H1 (cell line): ENCODE measurements at regions not wholly inside any gene's neighbourhood (a gene's known extent, or its start where the extent isn't known, plus 50 kb on each side); places are given as distances from the start of the nearest gene placed in this dataset.

Experiments
- CTCF ChIA-PET: fragments of 300-600 bp; sonication (Branson Sonifier 250); formaldehyde crosslinking; loops from one replicate; lab custom pipeline; 2021; ENCODE audit not compliant: partially characterized antibody; lab: Charles Lee
- POLR2A ChIA-PET: fragments of 300-600 bp; sonication (Branson Sonifier 250); formaldehyde crosslinking; loops from one replicate; lab custom pipeline; 2021; ENCODE audit warnings: inconsistent platforms; ENCODE audit not compliant: partially characterized antibody; lab: Charles Lee
- DNase-seq, 2 experiments: peaks; one replicate each; pipeline versions ENCODE4 v3.0.0 to v3.0.0-alpha.2; 2010 to 2022; ENCODE audit warnings: low spot score in 2 of 2, low read depth in 1 of 2, mixed read lengths in 1 of 2
- FAIRE-seq: peaks from 2 replicates; lab custom pipeline; 2011; peaks lifted over from hg19 to GRCh38; lab: Jason Lieb, UNC
- H2AFZ ChIP-seq: 2 replicates; pipeline ENCODE4 v1.8.1; 2012; ENCODE audit warnings: low read length, inconsistent platforms
- H2AK5ac ChIP-seq: 2 replicates; pipeline ENCODE4 v1.6.1; 2013; ENCODE audit warnings: low read depth, low read length
- H2BK120ac ChIP-seq: replicated peaks from 2 replicates; pipeline ENCODE3; 2013; ENCODE audit warnings: low read depth, low read length, inconsistent platforms
- H2BK12ac ChIP-seq: 2 replicates; pipeline ENCODE4 v1.6.1; 2013; ENCODE audit warnings: low read depth, low read length
- H2BK15ac ChIP-seq: 2 replicates; pipeline ENCODE4 v1.6.1; 2013; ENCODE audit warnings: low read length
- H2BK20ac ChIP-seq: 2 replicates; pipeline ENCODE4 v1.6.1; 2013; ENCODE audit warnings: low read length
- H2BK5ac ChIP-seq: 2 replicates; pipeline ENCODE4 v1.6.1; 2013; ENCODE audit warnings: low read depth, low read length
- H3K14ac ChIP-seq: 2 replicates; pipeline ENCODE4 v1.6.1; 2013; ENCODE audit warnings: inconsistent platforms; ENCODE audit not compliant: insufficient read length
- H3K18ac ChIP-seq: 2 replicates; pipeline ENCODE4 v1.6.1; 2013; ENCODE audit warnings: low read length; ENCODE audit errors: extremely low read depth
- H3K23ac ChIP-seq: 2 replicates; pipeline ENCODE4 v1.6.1; 2013; ENCODE audit warnings: inconsistent platforms; ENCODE audit not compliant: insufficient read length
- H3K23me2 ChIP-seq: 2 replicates; pipeline ENCODE4 v1.6.1; 2013; ENCODE audit warnings: low read depth, low read length
- H3K27ac ChIP-seq: 2 replicates; pipeline ENCODE4 v1.6.1; 2011; ENCODE audit warnings: low read depth, low read length, inconsistent platforms
- H3K27me3 ChIP-seq, 4 experiments: replicated peaks in 1 of 4; 1 replicate in 1 of 4; 2 replicates in 3 of 4; pipeline versions ENCODE4 v1.6.1 to v1.8.1; 2011 to 2013; ENCODE audit warnings: low read length in 3 of 4, mild to moderate bottlenecking in 3 of 4, inconsistent platforms in 2 of 4, mixed read lengths in 2 of 4, moderate library complexity in 1 of 4; ENCODE audit not compliant: control insufficient read depth in 3 of 4, insufficient read depth in 3 of 4; ENCODE audit errors: extremely low read depth in 1 of 4
- H3K36me3 ChIP-seq, 4 experiments: 2 replicates each; pipeline versions ENCODE4 v1.6.1 to v1.8.1; 2011 to 2013; ENCODE audit warnings: mild to moderate bottlenecking in 4 of 4, low read length in 3 of 4, moderate library complexity in 2 of 4, control low read depth in 1 of 4, inconsistent platforms in 1 of 4; ENCODE audit not compliant: insufficient read depth in 4 of 4, control insufficient read depth in 2 of 4
- H3K4ac ChIP-seq: replicated peaks from 2 replicates; pipeline ENCODE3; 2013; ENCODE audit warnings: low read length, low read depth, mixed read lengths, inconsistent platforms; ENCODE audit not compliant: insufficient read length
- H3K4me1 ChIP-seq, 4 experiments: replicated peaks in 1 of 4; 1 replicate in 1 of 4; 2 replicates in 3 of 4; pipeline versions ENCODE4 v1.6.1 to v1.8.1; 2011 to 2013; ENCODE audit warnings: low read length in 3 of 4, inconsistent platforms in 2 of 4, mixed read lengths in 1 of 4; ENCODE audit not compliant: insufficient read depth in 4 of 4, control insufficient read depth in 3 of 4
- H3K4me2 ChIP-seq, 2 experiments: 2 replicates each; pipeline versions ENCODE4 v1.6.1 to v1.8.1; 2011 to 2013; ENCODE audit warnings: low read depth in 2 of 2, low read length in 2 of 2, control low read depth in 1 of 2, inconsistent platforms in 1 of 2, mild to moderate bottlenecking in 1 of 2; ENCODE audit not compliant: insufficient read depth in 1 of 2
- H3K4me3 ChIP-seq, 4 experiments: fragments of 200-600, 300-600 bp in 1 of 4; sonication (generic), shearing (Covaris generic), sonication (Bioruptor Twin) in 1 of 4; 2 replicates each; pipeline versions ENCODE4 v1.5.1 to v1.8.1; 2011 to 2016; ENCODE audit warnings: low read length in 4 of 4, low read depth in 3 of 4, control low read depth in 2 of 4, inconsistent platforms in 2 of 4, mild to moderate bottlenecking in 2 of 4, mixed read lengths in 1 of 4, moderate library complexity in 1 of 4; ENCODE audit not compliant: insufficient read depth in 2 of 4; ENCODE audit errors: extremely low read depth in 1 of 4
- H3K56ac ChIP-seq: replicated peaks from 2 replicates; pipeline ENCODE3; 2013; ENCODE audit warnings: low read depth, mild to moderate bottlenecking, mixed read lengths, low read length, inconsistent platforms; ENCODE audit not compliant: insufficient read length
- H3K79me1 ChIP-seq: 2 replicates; pipeline ENCODE4 v1.6.1; 2013; ENCODE audit warnings: low read depth, low read length, control low read depth
- H3K79me2 ChIP-seq, 2 experiments: 2 replicates each; pipeline versions ENCODE4 v1.6.1 to v1.8.1; 2012 to 2013; ENCODE audit warnings: low read length in 2 of 2, mild to moderate bottlenecking in 2 of 2, inconsistent platforms in 1 of 2; ENCODE audit not compliant: insufficient read depth in 2 of 2, control insufficient read depth in 1 of 2
- H3K9ac ChIP-seq, 4 experiments: replicated peaks in 1 of 4; 1 replicate in 1 of 4; 2 replicates in 3 of 4; pipeline versions ENCODE4 v1.6.1 to v1.8.1; 2011 to 2013; ENCODE audit warnings: low read depth in 3 of 4, low read length in 3 of 4, control low read depth in 2 of 4, mild to moderate bottlenecking in 2 of 4, moderate library complexity in 2 of 4, inconsistent platforms in 1 of 4; ENCODE audit errors: extremely low read depth in 1 of 4
- H3K9me3 ChIP-seq, 2 experiments: 2 replicates each; pipeline versions ENCODE4 v1.6.1 to v1.8.1; 2012 to 2013; ENCODE audit warnings: mild to moderate bottlenecking in 2 of 2, moderate library complexity in 2 of 2, control low read depth in 1 of 2, inconsistent platforms in 1 of 2, low read depth in 1 of 2, low read length in 1 of 2, mixed read lengths in 1 of 2; ENCODE audit not compliant: insufficient read depth in 2 of 2
- H4K20me1 ChIP-seq, 2 experiments: replicated peaks in 1 of 2; 2 replicates each; pipeline versions ENCODE3 to v1.8.1; 2011 to 2013; ENCODE audit warnings: inconsistent platforms in 2 of 2, low read length in 2 of 2, mild to moderate bottlenecking in 1 of 2; ENCODE audit not compliant: insufficient read depth in 2 of 2, control insufficient read depth in 1 of 2
- H4K5ac ChIP-seq: 2 replicates; pipeline ENCODE4 v1.6.1; 2013; ENCODE audit warnings: low read length, low read depth, mixed read lengths, inconsistent platforms; ENCODE audit not compliant: insufficient read length
- H4K8ac ChIP-seq: 2 replicates; pipeline ENCODE4 v1.8.0; 2013; ENCODE audit warnings: mild to moderate bottlenecking, moderate library complexity, low read length, inconsistent platforms; ENCODE audit not compliant: insufficient read depth; ENCODE audit errors: extremely low read depth
- H4K91ac ChIP-seq: replicated peaks from 2 replicates; pipeline ENCODE3; 2013; ENCODE audit warnings: low read length, mixed read lengths, inconsistent platforms; ENCODE audit not compliant: insufficient read length
- BRCA1 ChIP-seq: IDR thresholded peaks from 2 replicates; pipeline ENCODE4 v1.6.1; 2012; ENCODE audit warnings: low read depth, low read length, improper control_type of control experiment
- CEBPB ChIP-seq: IDR thresholded peaks from 2 replicates; pipeline ENCODE4 v1.6.1; 2012; ENCODE audit warnings: low read depth, low read length
- CREB1 ChIP-seq: IDR thresholded peaks from 2 replicates; pipeline ENCODE4 v1.6.1; 2012; ENCODE audit warnings: inconsistent platforms
- CTBP2 ChIP-seq: IDR thresholded peaks from 2 replicates; pipeline ENCODE4 v1.7.0; 2011; ENCODE audit warnings: borderline replicate concordance, mild to moderate bottlenecking, moderate library complexity, mixed read lengths, low read length; ENCODE audit not compliant: insufficient read depth, insufficient read length
- HDAC6 ChIP-seq: IDR thresholded peaks from one replicate; pipeline ENCODE4 v1.7.1; 2012; ENCODE audit warnings: low read depth, mild to moderate bottlenecking, inconsistent platforms, low read length, moderate library complexity
- KDM5A ChIP-seq: fragments of 200-600 bp; IDR thresholded peaks from 2 replicates; pipeline ENCODE4 v1.7.1; 2012; ENCODE audit warnings: mild to moderate bottlenecking, low read length, inconsistent platforms, mixed read lengths
- NANOG ChIP-seq: IDR thresholded peaks from 2 replicates; pipeline ENCODE4 v1.6.1; 2011; ENCODE audit warnings: low read length, low read depth, mild to moderate bottlenecking, inconsistent platforms; ENCODE audit not compliant: insufficient read depth, poor library complexity, severe bottlenecking
- RBBP5 ChIP-seq: IDR thresholded peaks from 2 replicates; pipeline ENCODE4 v1.7.1; 2012; ENCODE audit warnings: low read depth, mild to moderate bottlenecking, inconsistent platforms, low read length, moderate library complexity, borderline replicate concordance
- SIN3A ChIP-seq, 2 experiments: IDR thresholded peaks in 1 of 2; conservative IDR thresholded peaks in 1 of 2; 2 replicates each; pipeline ENCODE4 v1.6.1; 2011 to 2012; ENCODE audit warnings: low read length in 2 of 2, improper control_type of control experiment in 1 of 2, low read depth in 1 of 2, mild to moderate bottlenecking in 1 of 2
- SP2 ChIP-seq: IDR thresholded peaks from 2 replicates; pipeline ENCODE4 v1.6.1; 2012; ENCODE audit warnings: mild to moderate bottlenecking, low read length, inconsistent platforms
- WGBS, 2 experiments: shearing (Covaris generic) in 1 of 2; methylation state at CpG; one replicate each; pipeline versions ENCODE4 v1.1.6 to v1.1.7; 2013 to 2015; ENCODE audit warnings: low lambda C conversion rate in 2 of 2, mixed read lengths in 2 of 2, inconsistent platforms in 1 of 2, low coverage in 1 of 2, missing lambda C conversion rate in 1 of 2; ENCODE audit not compliant: insufficient replicate concordance in 2 of 2, insufficient coverage in 1 of 2, insufficient read length in 1 of 2; ENCODE audit errors: extremely low coverage in 1 of 2, missing lambda C conversion rate in 1 of 2; 5-methylcytosine and 5-hydroxymethylcytosine counted together

DNA sequence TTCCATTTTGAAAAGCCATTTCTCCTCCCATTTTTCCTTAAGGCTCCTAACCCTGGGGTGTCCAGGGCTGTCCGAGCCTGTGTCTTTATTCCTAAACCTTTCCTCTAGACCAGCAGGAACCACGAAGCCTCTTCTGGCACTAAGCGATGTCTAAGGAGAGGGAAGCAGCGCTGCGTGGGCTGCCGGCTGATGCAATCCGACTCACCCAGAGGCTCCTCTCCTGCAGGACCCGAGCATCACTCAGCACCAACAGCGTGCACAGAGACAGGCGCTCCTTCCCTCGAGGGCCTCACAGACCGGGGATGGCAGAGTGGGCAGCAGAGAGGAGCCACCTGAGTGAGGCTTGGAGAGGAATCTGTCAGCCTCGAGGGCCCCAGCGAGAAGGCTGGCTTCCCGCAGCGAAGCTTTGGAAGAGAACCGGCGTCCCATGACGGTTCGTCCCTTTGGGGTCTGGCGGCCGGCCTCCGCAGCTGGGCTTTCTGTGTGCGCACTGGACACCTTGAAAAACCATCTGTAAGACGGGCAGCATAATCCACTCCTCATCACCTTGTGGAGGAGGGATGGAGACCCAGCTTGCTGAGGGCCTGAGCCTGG is 174.3 kb downstream of the FOXL1 start:
- no peaks in the 10 kb centered on the region for H3K36me3 ChIP-seq
- no peak overlapping the region for H2AFZ ChIP-seq
- H3K4me1 ChIP-seq, result peaks cover 0 to 2% (median under 1%) of the 10 kb centered on the region in 4 experiments; a peak in 3 of 7 replicates
- no peaks in the 10 kb centered on the region for H3K9me3 ChIP-seq
- H2BK120ac ChIP-seq, result no peak overlapping the region
- no peaks in the 10 kb centered on the region for H4K20me1 ChIP-seq
- no peak overlapping the region for H4K91ac ChIP-seq
- no peaks in the 10 kb centered on the region for H3K79me2 ChIP-seq
- H2BK5ac ChIP-seq, result no peak overlapping the region
- H3K4me2 ChIP-seq, result no peak overlapping the region
- H3K4ac ChIP-seq, result no peak overlapping the region
- DNase-seq, result no peak
- POLR2A ChIA-PET, result no interaction called here
- H3K14ac ChIP-seq, result no peak overlapping the region
- no peak overlapping the region for H2BK20ac ChIP-seq
- H3K4me3 ChIP-seq, result no peak overlapping the region
- no peak overlapping the region for H3K56ac ChIP-seq
- 0 out of 2 replicates have a peak overlapping the region, but pooled peaks have one; percentile 60 for H2BK12ac ChIP-seq
- H3K18ac ChIP-seq, result peak overlapping the region; percentile 51
- no peak overlapping the region for H3K9ac ChIP-seq
- no peaks in the 10 kb centered on the region for H3K27me3 ChIP-seq
- no peak for FAIRE-seq
- H3K23me2 ChIP-seq, result no peaks in the 10 kb centered on the region
- 94% methylated on average over 17 of the region's 25 CpGs; no CpG with 5 or more reads in 1 of the 2 experiments for WGBS, 2 experiments
- H2BK15ac ChIP-seq, result peak overlapping the region; percentile 88; the same call in 1 of the 2 replicates
- CTCF ChIA-PET, result interaction anchor here (0.5 to 2.2 kb wide), 4 partner anchors 10 to 525 kb away, joined by 3 to 6 read pairs (median 6); no protein-coding TSS in a partner anchor
- no peak overlapping the region for H3K23ac ChIP-seq
- peak overlapping the region; percentile 22 for H4K8ac ChIP-seq
- no peak overlapping the region for H4K5ac ChIP-seq
- no peak overlapping the region for H2AK5ac ChIP-seq
- no peak overlapping the region for H3K27ac ChIP-seq
- H3K79me1 ChIP-seq, result no peaks in the 10 kb centered on the region
- TF ChIP-seq SIN3A (conservative IDR thresholded peaks at IDR 0.05 in 1 of 2, IDR thresholded peaks at IDR 0.05 in 1 of 2; ENCODE audit: low read depth in 1 of 2, low read length in 2 of 2) (no peak), HDAC6 (no peak), SP2 (no peak), CEBPB (no peak), CREB1 (no peak), CTBP2 (no peak), RBBP5 (no peak), NANOG (no peak), KDM5A (no peak), BRCA1 (no peak)
